Hepatocyte (in vitro differentiated cells): ENCODE measurements at regions not wholly inside any gene's neighbourhood (a gene's known extent, or its start where the extent isn't known, plus 50 kb on each side); places are given as distances from the start of the nearest gene placed in this dataset.

ENCODE experiments used
- CTCF ChIP-seq: fragments of 200-600 bp; sonication (generic); IDR thresholded peaks from 2 replicates; pipeline ENCODE4 v1.5.1; 2016; ENCODE audit warnings: antibody characterized with exemption, mild to moderate bottlenecking; ENCODE audit not compliant: poor library complexity
- EZH2 ChIP-seq: fragments of 200-600 bp; sonication (generic); IDR thresholded peaks from 2 replicates; pipeline ENCODE4 v1.6.1; 2016; ENCODE audit warnings: antibody characterized with exemption, mild to moderate bottlenecking, borderline replicate concordance
- EZH2phosphoT487 ChIP-seq: fragments of 200-600 bp; sonication (generic); IDR thresholded peaks from one replicate; pipeline ENCODE4 v1.6.1; 2018; ENCODE audit warnings: antibody characterized with exemption, mild to moderate bottlenecking, low read depth, moderate library complexity; ENCODE audit not compliant: unreplicated experiment, severe bottlenecking

DNA sequence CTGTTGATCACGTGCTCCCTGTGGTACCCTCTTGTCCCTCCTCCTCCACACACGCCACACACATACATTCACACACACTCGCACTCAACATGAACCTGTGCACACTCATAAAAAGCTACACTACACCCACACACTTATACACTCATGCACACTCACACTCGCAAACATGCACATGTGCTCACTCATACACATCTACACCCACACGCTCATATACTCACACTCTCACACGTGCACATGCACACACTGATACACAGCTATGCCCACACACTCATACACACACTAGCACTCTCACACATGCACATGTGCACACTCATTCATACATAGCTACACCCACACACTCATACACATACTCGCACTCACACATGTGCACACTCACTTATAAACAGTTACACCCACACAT, 113.6 kb downstream of the LRATD1 start:
- TF ChIP-seq CTCF, result no peak
- TF ChIP-seq EZH2, result no peak
- TF ChIP-seq EZH2phosphoT487, result no peak
